ENCODE measurements at regions not wholly inside any gene's neighbourhood (a gene's known extent, or its start where the extent isn't known, plus 50 kb on each side); places are given as distances from the start of the nearest gene placed in this dataset.

- no peak for DNase-seq
These were observed 862.3 kb upstream of the GCFC2 start for GRCh38 chr2:76572981-76573380.

- no peak for DNase-seq
These were observed 859.1 kb upstream of the GCFC2 start for GRCh38 chr2:76569819-76570218.

GRCh38 chr2:76567478-76567877, 856.8 kb upstream of the GCFC2 start:
- no peak for DNase-seq

GRCh38 chr2:76564734-76565133, 854.0 kb upstream of the GCFC2 start:
- DNase-seq: no peak

DNA sequence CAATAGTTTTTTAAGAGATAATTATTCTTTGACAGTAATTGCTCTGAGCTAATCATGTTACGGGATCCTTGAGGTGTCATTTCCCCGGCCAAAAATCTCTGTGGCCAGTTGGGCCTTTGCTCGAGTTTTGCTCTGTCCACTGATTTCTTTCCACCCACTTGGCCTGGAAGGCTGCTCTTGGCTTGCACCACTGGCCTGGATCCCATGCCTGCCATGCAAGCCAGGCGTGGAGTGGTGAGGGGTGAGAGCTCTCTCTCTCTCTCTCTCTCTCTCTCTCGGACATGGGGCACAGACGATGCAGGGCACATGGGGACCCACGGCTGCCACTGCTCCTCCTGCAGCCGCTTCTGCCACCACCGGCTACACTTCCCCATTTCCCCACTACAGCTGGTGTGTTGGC, 853.0 kb upstream of the GCFC2 start:
- no peak for DNase-seq

DNA sequence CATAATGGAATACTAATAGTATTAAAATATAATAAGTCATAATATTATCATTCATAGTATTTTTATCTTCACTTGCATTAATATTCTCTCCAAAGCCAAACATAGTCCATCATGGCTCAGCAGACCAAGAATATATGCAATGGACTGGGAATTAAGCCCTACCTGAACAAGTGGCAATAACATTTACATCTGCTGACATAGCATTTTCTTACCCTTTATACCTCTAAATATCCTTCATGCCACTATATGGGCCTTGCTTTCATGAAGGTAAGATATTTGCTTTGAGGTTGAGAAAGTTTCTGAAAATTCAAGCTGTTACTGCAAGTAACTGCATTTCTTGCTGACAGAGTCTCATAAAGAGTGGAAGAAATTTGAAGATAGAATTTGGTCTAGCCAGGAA, 847.4 kb upstream of the GCFC2 start:
- DNase-seq: no peak

- no peak for DNase-seq
These were observed 845.3 kb upstream of the GCFC2 start for GRCh38 chr2:76556018-76556417.

- DNase-seq: no peak
These were observed 835.5 kb upstream of the GCFC2 start for GRCh38 chr2:76546207-76546606.

DNA sequence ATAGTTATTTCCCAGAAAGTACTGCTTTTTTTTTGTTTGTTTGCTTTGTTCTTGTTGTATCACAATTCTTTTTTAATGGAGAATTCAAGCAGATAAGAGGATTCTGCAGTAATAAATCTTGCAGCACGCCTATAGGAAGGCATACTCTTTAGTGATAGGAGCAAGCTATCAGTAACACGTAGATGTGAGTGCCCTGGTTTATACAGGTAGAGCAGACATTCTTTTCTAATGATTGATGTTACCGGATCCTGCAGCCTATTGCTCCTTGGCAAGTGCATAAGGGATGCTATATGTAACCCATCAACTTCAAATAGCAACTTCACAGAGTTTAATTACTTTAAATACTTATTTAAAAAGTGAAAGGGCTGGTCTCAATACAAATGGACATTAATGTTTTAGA, 834.2 kb upstream of the GCFC2 start:
- no peak for DNase-seq

GRCh38 chr2:76517574-76517909, 806.8 kb upstream of the GCFC2 start:
- no peak for DNase-seq

- no peak for DNase-seq
These were observed 806.3 kb upstream of the GCFC2 start for GRCh38 chr2:76516861-76517573.

- DNase-seq: no peak
These were observed 801.6 kb upstream of the GCFC2 start for GRCh38 chr2:76512201-76512820.

GRCh38 chr2:76506538-76506937, 795.8 kb upstream of the GCFC2 start:
- DNase-seq: no peak

DNA sequence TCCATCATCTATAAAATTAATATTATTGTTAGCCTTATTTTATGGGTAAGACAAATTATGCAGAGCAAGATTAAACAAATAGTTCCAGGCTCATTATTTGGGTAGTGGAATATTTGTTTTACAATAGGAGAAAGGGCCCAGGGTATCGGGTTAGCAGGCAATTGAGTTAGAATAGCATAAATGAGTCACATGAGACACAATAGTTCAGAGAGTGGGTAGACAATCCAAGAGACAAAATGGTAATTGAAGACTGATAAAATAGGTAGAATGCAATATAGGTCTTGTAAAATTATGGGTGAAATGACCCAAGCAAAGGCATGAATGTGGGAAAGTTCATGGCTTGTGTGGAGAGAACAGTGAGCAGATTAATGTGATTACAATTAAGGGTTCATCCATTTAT, 790.9 kb upstream of the GCFC2 start:
- no peak for DNase-seq

DNA sequence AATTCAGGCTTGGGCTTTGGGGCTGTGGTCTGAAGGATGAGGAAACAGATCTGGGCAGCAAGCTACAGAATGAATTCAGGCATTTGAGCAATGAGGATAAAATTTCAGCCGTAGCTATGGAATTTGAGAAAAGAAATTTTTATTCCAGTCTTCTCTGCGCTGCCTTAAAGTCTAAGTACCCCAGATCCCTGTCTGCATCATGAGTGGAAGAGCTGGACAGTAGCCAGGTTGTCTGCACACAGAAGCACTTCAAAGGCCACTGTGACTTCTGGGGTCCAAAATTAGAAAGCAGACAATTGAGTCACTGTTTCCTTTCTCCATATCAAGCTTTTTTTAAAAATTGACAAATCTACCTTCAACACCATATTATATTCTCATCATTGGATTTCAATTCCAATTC, 787.6 kb upstream of the GCFC2 start:
- DNase-seq: no peak

DNA sequence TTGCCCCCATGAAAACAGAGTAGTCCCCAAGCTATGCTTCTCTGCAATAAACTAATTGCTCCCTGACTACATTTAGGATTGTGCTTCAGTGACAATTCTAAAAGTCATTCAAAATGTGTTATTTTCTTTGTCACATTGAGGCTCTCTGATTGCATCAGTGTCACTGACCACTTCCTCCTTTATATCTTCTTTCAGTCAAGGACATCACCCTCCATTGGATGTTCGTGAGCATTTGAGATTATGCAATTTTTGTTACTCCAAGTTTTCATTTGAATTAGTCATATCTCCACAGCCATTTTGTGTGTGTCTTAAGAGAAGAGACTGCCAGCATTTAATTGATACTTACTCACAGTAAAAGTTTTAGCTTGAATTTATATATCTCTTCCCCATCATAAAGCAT, 780.8 kb upstream of the GCFC2 start:
- DNase-seq: no peak

DNA sequence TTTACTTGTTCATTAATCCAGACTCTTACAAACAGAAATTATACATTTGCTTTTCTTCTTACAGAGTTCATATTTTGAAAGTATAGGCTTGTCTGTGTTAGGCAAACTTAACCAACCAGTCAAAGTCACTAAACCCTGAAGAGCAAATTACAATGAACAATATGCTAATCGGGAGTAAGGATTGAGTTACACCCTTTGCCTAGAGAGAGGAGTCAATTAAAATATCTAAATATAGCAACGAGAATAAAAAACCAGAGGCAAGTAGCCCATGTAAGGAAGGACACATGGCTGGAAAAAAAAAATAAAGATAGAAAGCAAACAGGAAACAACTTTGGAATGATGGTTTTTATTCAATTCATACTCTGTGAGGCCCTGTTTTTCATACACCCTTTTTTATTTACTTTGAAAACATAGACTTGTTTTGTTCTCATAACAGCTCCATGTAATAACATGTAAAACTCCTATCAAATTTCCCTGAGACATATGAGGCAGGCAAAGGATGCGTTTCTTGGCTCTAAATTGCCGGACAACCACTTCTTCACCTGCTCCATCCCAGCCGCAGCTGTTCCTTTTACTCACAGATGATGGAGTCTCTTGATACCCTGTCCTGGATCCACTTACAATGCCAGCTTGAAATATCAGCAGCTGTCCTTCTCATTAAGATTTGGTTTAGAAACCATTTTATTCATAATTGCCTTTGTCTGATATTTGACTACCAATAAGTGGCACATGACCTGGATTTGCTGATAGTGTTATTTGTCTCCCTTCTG, 767.7 kb upstream of the GCFC2 start:
- no peak for DNase-seq

GRCh38 chr2:76472946-76473345, 762.2 kb upstream of the GCFC2 start:
- DNase-seq: no peak

- DNase-seq: no peak
These were observed 758.4 kb upstream of the GCFC2 start for GRCh38 chr2:76469066-76469465.

- no peak for DNase-seq
These were observed 756.6 kb upstream of the GCFC2 start for GRCh38 chr2:76467326-76467725.

DNA sequence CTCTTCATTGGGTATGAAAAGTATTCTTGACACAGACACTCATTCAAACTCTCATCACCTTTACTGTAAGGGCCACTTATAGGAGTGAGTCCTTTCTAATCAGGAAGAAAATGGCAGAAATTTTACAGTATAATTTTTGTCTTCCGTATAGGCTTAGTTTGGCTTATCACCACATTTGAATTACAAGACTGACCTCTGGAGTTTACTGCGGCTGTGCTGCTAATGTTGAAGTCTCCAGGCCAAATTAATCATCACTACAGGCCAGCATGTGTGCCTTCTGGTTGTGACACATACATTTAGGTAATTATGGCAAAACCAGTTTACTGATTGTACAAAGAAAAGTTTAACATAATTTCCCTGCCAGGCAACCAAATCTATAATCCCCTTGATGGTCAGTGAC, 753.6 kb upstream of the GCFC2 start:
- DNase-seq: no peak

DNA sequence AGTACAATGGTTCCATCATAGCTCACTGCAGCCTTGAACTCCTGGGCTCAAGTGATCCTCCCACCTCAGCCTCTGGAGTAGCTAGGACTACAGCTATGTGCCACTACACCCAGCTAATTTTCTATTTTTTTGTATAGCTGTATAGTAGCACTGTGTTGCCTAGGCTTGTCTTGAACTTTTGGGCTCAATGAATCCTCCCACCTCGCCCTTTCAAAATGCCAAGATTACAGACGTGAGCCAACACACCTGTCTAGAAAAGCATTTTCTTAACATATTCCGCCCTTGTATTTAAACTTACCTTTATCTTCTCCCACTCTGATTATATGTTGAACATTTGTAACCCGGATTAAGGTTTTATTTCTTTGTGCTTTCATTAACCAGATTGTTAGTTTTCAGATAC, 750.7 kb upstream of the GCFC2 start:
- no peak for DNase-seq

- DNase-seq: no peak
These were observed 745.2 kb upstream of the GCFC2 start for GRCh38 chr2:76455910-76456309.

GRCh38 chr2:76450024-76450475, 739.3 kb upstream of the GCFC2 start:
- no peak for DNase-seq
